ENCODE measurements at regions not wholly inside any gene's neighbourhood (a gene's known extent, or its start where the extent isn't known, plus 50 kb on each side); places are given as distances from the start of the nearest gene placed in this dataset.

DNA sequence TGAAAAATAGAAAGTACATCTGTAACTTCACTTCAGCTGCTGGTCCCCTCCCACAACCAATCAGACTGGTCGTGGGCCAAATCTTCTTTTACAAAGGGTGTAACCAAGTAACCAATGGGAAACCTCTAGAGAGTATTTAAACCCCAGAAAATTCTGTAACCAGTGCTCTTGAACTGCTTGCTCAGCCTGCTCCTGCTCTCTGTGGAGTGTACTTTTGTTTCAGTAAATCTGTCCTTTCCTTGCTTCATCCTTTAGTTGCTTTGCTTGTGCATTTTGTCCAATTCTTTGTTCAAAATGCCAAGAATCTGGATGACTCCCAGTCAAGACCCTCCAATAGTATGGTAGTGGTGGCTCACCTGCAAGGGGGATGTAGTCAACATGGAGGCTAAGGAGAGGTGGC lies 489.1 kb downstream of the FUT8 start:
- Histone ChIP-seq H3K27ac (ENCODE audit: low read depth, low read length) (no peak overlapping the region), H3K27me3 (ENCODE audit: insufficient read depth, low read length) (no peaks in the 10 kb centered on the region), H3K4me1 (ENCODE audit: insufficient read depth, low read length) (no peaks in the 10 kb centered on the region), H3K9me3 (ENCODE audit: control insufficient read depth in 1 of 2, low read length in 2 of 2) (no peaks in the 10 kb centered on the region), H3K36me3 (ENCODE audit: insufficient read depth, low read length) (no peaks in the 10 kb centered on the region), H3K4me3 (ENCODE audit: low read length in 2 of 2) (no peak overlapping the region)
- peaks cover 7 to 9% of the 10 kb centered on the region in 2 donors for H3K36me3 Mint-ChIP-seq
- POLR2A ChIA-PET (ENCODE audit: partially characterized antibody): no interaction called here
- H3K9me3 Mint-ChIP-seq: peaks cover 6 to 23% (median 16%) of the 10 kb centered on the region in 8 donors
- H3K4me1 Mint-ChIP-seq: peaks cover 9 to 23% (median 11%) of the 10 kb centered on the region in 4 donors
- DNase-seq: no peak
- H3K27me3 Mint-ChIP-seq: no peaks in the 10 kb centered on the region
- no peak overlapping the region for H3K4me3 Mint-ChIP-seq
- H3K27ac Mint-ChIP-seq: no peak overlapping the region
- intact Hi-C loops (cut with micrococcal nuclease): no loop called here
- CTCF ChIA-PET (ENCODE audit: partially characterized antibody): no interaction called here

DNA sequence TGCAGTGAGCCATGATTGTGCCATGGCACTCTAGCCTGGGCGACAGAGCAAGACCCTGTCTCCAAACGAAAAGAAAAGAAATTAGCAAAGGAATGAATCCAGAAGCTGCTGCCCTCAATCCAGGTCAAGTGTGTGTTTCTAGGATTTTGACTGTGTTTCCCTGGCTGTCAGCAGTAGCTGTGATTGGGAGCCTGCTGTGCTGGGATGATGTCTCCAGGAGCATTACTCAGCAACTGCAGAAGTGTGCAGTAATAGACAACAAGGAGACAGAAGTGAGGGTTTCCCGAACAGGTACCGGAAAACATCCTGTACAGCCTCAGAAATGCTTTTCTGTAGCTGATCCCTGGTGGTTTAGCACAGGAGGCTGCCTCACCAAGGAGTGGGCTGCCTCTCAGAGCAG lies 492.5 kb downstream of the FUT8 start:
- Mint-ChIP-seq H3K4me1 (peaks cover 10 to 24% (median 16%) of the 10 kb centered on the region in 4 donors), H3K9me3 (peaks cover 6 to 17% (median 12%) of the 10 kb centered on the region in 8 donors), H3K4me3 (no peak overlapping the region), H3K27me3 (no peaks in the 10 kb centered on the region), H3K36me3 (peaks cover 7 to 9% of the 10 kb centered on the region in 2 donors), H3K27ac (peak overlapping the region in 1 of 7 donors; percentile 64)
- POLR2A ChIA-PET (ENCODE audit: partially characterized antibody): no interaction called here
- CTCF ChIA-PET (ENCODE audit: partially characterized antibody): no interaction called here
- peaks cover 6% of the 10 kb centered on the region for H3K4me1 ChIP-seq (ENCODE audit: insufficient read depth, low read length)
- H3K27ac ChIP-seq (ENCODE audit: low read depth, low read length): no peak overlapping the region
- DNase-seq: no peak
- H3K4me3 ChIP-seq (ENCODE audit: low read length in 2 of 2): no peak overlapping the region
- no peaks in the 10 kb centered on the region for H3K9me3 ChIP-seq (ENCODE audit: control insufficient read depth in 1 of 2, low read length in 2 of 2)
- H3K36me3 ChIP-seq (ENCODE audit: insufficient read depth, low read length): no peaks in the 10 kb centered on the region
- H3K27me3 ChIP-seq (ENCODE audit: insufficient read depth, low read length): no peaks in the 10 kb centered on the region
- intact Hi-C loops (cut with micrococcal nuclease): no loop called here

DNA sequence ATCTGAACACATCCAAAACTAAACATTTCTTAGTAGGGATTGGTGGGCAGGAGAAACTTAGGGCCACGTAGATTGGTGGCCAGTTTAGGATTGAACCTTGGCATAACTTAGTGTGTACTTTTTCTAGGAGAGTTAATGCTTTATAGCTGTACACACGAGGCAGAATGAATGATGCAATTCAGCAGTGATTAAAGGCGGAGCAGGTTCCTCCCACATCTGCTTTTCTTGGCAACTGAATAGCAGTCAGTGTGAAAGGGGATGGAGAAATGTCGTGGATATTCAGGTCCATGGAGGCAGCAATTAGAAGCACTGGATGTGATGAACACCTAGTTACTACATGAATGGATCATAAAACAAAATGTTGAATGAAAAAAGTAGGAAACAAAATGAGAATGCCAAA lies 493.8 kb downstream of the FUT8 start:
- no peak overlapping the region for H3K4me3 ChIP-seq (ENCODE audit: low read length in 2 of 2)
- peaks cover 10% of the 10 kb centered on the region for H3K4me1 ChIP-seq (ENCODE audit: insufficient read depth, low read length)
- ChIA-PET CTCF (ENCODE audit: partially characterized antibody) (no interaction called here), POLR2A (ENCODE audit: partially characterized antibody) (interaction anchor here (1.1 kb wide), 1 partner anchor 34 kb away, joined by 3 read pairs; no protein-coding TSS in a partner anchor)
- Mint-ChIP-seq H3K36me3 (peaks cover 0 to under 1% of the 10 kb centered on the region in 2 donors), H3K4me1 (peaks cover 8 to 32% (median 19%) of the 10 kb centered on the region in 4 donors), H3K4me3 (no peak overlapping the region), H3K27me3 (no peaks in the 10 kb centered on the region), H3K9me3 (peaks cover 0 to 7% (median 3%) of the 10 kb centered on the region in 8 donors), H3K27ac (no peak overlapping the region)
- H3K27ac ChIP-seq (ENCODE audit: low read depth, low read length): no peak overlapping the region
- intact Hi-C loops (cut with micrococcal nuclease): no loop called here
- H3K9me3 ChIP-seq (ENCODE audit: control insufficient read depth in 1 of 2, low read length in 2 of 2): no peaks in the 10 kb centered on the region
- no peaks in the 10 kb centered on the region for H3K36me3 ChIP-seq (ENCODE audit: insufficient read depth, low read length)
- no peaks in the 10 kb centered on the region for H3K27me3 ChIP-seq (ENCODE audit: insufficient read depth, low read length)
- no peak for DNase-seq

DNA sequence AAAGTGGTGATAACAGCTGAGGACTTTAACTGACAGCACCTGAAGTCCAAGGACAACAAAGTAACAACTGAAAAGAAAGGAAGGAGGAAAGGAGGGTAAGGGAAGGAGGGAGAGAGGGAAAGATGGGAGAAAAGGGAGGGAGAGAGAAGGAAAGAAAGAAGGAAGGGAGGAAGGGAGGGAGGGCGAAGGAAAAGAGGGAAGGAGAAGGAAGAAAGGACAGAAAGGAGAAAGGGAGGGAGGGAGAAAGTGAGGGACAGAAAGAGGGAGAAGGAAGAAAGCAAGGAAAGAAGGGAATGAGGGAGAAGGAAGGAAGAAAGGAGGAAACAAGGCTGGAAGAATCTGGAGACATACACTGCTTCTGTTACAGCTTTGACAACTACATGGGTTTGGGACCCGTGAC lies 494.4 kb downstream of the FUT8 start:
- H3K4me1 Mint-ChIP-seq: peaks cover 10 to 38% (median 22%) of the 10 kb centered on the region in 4 donors
- ChIA-PET CTCF (ENCODE audit: partially characterized antibody) (interaction anchor here (1.5 kb wide), 1 partner anchor 10 kb away, joined by 3 read pairs; no protein-coding TSS in a partner anchor), POLR2A (ENCODE audit: partially characterized antibody) (interaction anchor here (1.1 to 1.4 kb wide), 4 partner anchors 9 to 141 kb away, joined by 3 to 6 read pairs (median 3); no protein-coding TSS in a partner anchor)
- H3K36me3 ChIP-seq (ENCODE audit: insufficient read depth, low read length): no peaks in the 10 kb centered on the region
- peaks cover 11% of the 10 kb centered on the region for H3K4me1 ChIP-seq (ENCODE audit: insufficient read depth, low read length)
- no peaks in the 10 kb centered on the region for H3K9me3 ChIP-seq (ENCODE audit: control insufficient read depth in 1 of 2, low read length in 2 of 2)
- no peak overlapping the region for H3K4me3 ChIP-seq (ENCODE audit: low read length in 2 of 2)
- no peak for DNase-seq
- peak overlapping the region in 1 of 7 donors; percentile 6 for H3K27ac Mint-ChIP-seq
- H3K27me3 Mint-ChIP-seq: no peaks in the 10 kb centered on the region
- H3K27me3 ChIP-seq (ENCODE audit: insufficient read depth, low read length): no peaks in the 10 kb centered on the region
- intact Hi-C loops (cut with micrococcal nuclease): no loop called here
- H3K9me3 Mint-ChIP-seq: peaks cover 0 to 3% (median 0%) of the 10 kb centered on the region in 8 donors
- no peaks in the 10 kb centered on the region for H3K36me3 Mint-ChIP-seq
- H3K4me3 Mint-ChIP-seq: no peak overlapping the region
- H3K27ac ChIP-seq (ENCODE audit: low read depth, low read length): no peak overlapping the region

DNA sequence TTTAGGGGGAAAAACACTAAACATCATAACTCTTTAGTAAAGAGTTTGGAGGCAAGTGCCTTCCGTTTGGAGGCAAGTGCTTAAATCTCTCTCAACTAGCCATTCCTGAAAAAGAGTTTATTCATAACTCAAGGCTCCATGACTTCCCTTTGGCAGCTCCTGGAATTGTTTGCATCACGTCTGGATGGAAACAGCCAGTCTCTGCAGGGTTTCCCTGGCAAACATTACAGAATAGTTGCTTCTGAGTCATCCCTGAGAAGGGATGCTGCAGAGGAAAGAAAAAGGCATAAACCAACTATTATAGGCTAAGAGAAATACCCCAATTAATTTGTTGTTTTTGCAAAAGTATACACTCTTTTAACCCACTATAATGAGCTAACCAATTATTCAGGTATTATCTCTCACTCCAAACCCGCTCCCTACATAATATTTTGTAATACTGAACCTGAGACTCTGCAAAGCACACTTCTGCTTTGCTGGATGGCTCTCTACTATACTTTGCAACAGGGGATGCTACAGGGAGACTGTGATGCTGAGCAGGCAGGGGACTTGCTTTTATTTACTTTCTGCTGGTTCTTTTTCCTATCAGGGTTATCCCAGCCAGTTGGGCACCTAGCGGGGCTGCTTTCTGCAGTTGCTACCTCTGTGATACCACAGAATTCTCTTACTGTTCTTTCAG lies 497.7 kb downstream of the FUT8 start:
- Histone ChIP-seq H3K4me1 (ENCODE audit: insufficient read depth, low read length) (peaks cover 19% of the 10 kb centered on the region), H3K36me3 (ENCODE audit: insufficient read depth, low read length) (no peaks in the 10 kb centered on the region), H3K4me3 (ENCODE audit: low read length in 2 of 2) (no peak overlapping the region), H3K27ac (ENCODE audit: low read depth, low read length) (no peak overlapping the region), H3K9me3 (ENCODE audit: control insufficient read depth in 1 of 2, low read length in 2 of 2) (no peaks in the 10 kb centered on the region), H3K27me3 (ENCODE audit: insufficient read depth, low read length) (no peaks in the 10 kb centered on the region)
- H3K9me3 Mint-ChIP-seq: peaks cover 0 to 2% (median 0%) of the 10 kb centered on the region in 8 donors
- no peak overlapping the region for H3K4me3 Mint-ChIP-seq
- no peaks in the 10 kb centered on the region for H3K36me3 Mint-ChIP-seq
- no peaks in the 10 kb centered on the region for H3K27me3 Mint-ChIP-seq
- POLR2A ChIA-PET (ENCODE audit: partially characterized antibody): no interaction called here
- CTCF ChIA-PET (ENCODE audit: partially characterized antibody): interaction anchor here (0.9 kb wide), 1 partner anchor 85 kb away, joined by 4 read pairs; no protein-coding TSS in a partner anchor
- H3K4me1 Mint-ChIP-seq: peaks cover 20 to 45% (median 34%) of the 10 kb centered on the region in 4 donors
- intact Hi-C loops (cut with micrococcal nuclease): no loop called here
- peak overlapping the region in 1 of 7 donors; percentile 1 for H3K27ac Mint-ChIP-seq
- no peak for DNase-seq

DNA sequence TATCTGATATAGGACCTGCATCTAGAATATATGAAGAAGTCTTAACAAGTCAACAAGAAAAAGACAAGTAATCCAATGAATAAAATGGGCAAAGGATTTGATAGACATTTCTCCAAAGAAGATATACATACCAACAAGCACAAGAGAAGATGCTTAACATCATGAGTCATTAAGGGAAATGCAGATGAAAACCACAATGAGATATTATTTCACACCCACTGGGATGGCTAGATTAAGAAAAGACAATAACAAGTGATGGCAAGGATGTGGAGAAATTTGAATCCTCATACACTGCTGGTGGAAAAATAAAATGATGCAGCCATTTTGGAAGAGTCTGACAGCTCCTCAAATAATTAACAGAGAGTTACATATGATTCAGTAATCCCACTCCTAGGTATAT lies 502.6 kb downstream of the FUT8 start:
- Histone ChIP-seq H3K4me3 (ENCODE audit: low read length in 2 of 2) (no peak overlapping the region), H3K27me3 (ENCODE audit: insufficient read depth, low read length) (no peaks in the 10 kb centered on the region), H3K27ac (ENCODE audit: low read depth, low read length) (no peak overlapping the region), H3K4me1 (ENCODE audit: insufficient read depth, low read length) (peaks cover 14% of the 10 kb centered on the region), H3K36me3 (ENCODE audit: insufficient read depth, low read length) (no peaks in the 10 kb centered on the region), H3K9me3 (ENCODE audit: control insufficient read depth in 1 of 2, low read length in 2 of 2) (no peaks in the 10 kb centered on the region)
- intact Hi-C loops (cut with micrococcal nuclease): no loop called here
- peak overlapping the region in 1 of 8 donors; percentile 75 for H3K4me3 Mint-ChIP-seq
- H3K36me3 Mint-ChIP-seq: no peaks in the 10 kb centered on the region
- H3K4me1 Mint-ChIP-seq: peaks cover 23 to 42% (median 28%) of the 10 kb centered on the region in 4 donors
- ChIA-PET CTCF (ENCODE audit: partially characterized antibody) (interaction anchor here (0.8 to 1.2 kb wide), 3 partner anchors 13 to 45 kb away, joined by 3 read pairs; no protein-coding TSS in a partner anchor), POLR2A (ENCODE audit: partially characterized antibody) (interaction anchor here (1.1 to 1.5 kb wide), 2 partner anchors 13 to 68 kb away, joined by 4 to 6 read pairs; no protein-coding TSS in a partner anchor)
- peak overlapping the region in 1 of 7 donors; percentile 49 for H3K27ac Mint-ChIP-seq
- DNase-seq: no peak
- H3K9me3 Mint-ChIP-seq: peaks cover 0 to 2% (median 0%) of the 10 kb centered on the region in 8 donors
- no peaks in the 10 kb centered on the region for H3K27me3 Mint-ChIP-seq

DNA sequence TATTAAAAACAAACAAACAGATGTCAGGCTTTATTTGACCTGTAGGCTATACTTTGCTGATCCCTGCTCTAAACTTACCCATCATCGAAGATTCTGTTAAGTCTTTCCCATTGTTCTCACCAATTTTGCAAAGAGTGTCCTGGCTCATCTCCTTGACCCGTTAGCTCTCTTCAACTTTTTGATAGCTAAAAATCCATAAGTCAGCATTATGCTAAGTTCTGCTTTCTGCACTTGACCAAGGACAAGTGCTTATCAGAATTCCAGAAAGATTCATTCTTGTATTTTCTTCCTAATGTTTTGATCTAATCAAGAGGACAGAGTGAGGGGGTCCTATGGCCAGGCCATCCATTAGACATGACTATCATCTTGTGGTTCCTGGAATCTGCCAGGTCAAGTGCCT lies 503.5 kb downstream of the FUT8 start:
- Histone ChIP-seq H3K9me3 (ENCODE audit: control insufficient read depth in 1 of 2, low read length in 2 of 2) (no peaks in the 10 kb centered on the region), H3K4me1 (ENCODE audit: insufficient read depth, low read length) (peaks cover 12% of the 10 kb centered on the region), H3K27ac (ENCODE audit: low read depth, low read length) (no peak overlapping the region), H3K27me3 (ENCODE audit: insufficient read depth, low read length) (no peaks in the 10 kb centered on the region), H3K36me3 (ENCODE audit: insufficient read depth, low read length) (no peaks in the 10 kb centered on the region), H3K4me3 (ENCODE audit: low read length in 2 of 2) (no peak overlapping the region)
- no peak for DNase-seq
- Mint-ChIP-seq H3K4me1 (peaks cover 23 to 42% (median 24%) of the 10 kb centered on the region in 4 donors), H3K9me3 (peaks cover 0 to 2% (median 0%) of the 10 kb centered on the region in 8 donors), H3K36me3 (no peaks in the 10 kb centered on the region), H3K4me3 (no peak overlapping the region), H3K27me3 (no peaks in the 10 kb centered on the region), H3K27ac (no peak overlapping the region)
- ChIA-PET CTCF (ENCODE audit: partially characterized antibody) (no interaction called here), POLR2A (ENCODE audit: partially characterized antibody) (interaction anchor here (0.9 to 1.0 kb wide), 2 partner anchors 9 to 11 kb away, joined by 3 to 4 read pairs; no protein-coding TSS in a partner anchor)
- intact Hi-C loops (cut with micrococcal nuclease): no loop called here

Measured in CD4-positive, alpha-beta memory T cell (primary cell).